Kidney (tissue), 13 donors: ENCODE measurements at regions not wholly inside any gene's neighbourhood (a gene's known extent, or its start where the extent isn't known, plus 50 kb on each side); places are given as distances from the start of the nearest gene placed in this dataset.
"Not testable (repeated sequence)": the region's sequence is repeated elsewhere in the genome, so short reads cannot be mapped to it uniquely, and the experiment has no call there.

Experiments used
- DNase-seq, 5 donors: peaks; one replicate each; pipeline ENCODE4 v3.0.0-alpha.2; 2013 to 2020
- FAIRE-seq: peaks from 2 replicates; lab custom pipeline; 2012; peaks lifted over from hg19 to GRCh38; lab: Jason Lieb, UNC
- H3K27ac ChIP-seq, 2 donors: one replicate each; pipeline ENCODE4 v1.7.0; 2013; ENCODE audit warnings: low read depth in 2 of 2, low read length in 2 of 2, inconsistent platforms in 1 of 2
- H3K27me3 ChIP-seq: one replicate; pipeline ENCODE4 v1.7.1; 2013; ENCODE audit warnings: low read length, inconsistent platforms; ENCODE audit not compliant: control insufficient read depth, insufficient read depth
- H3K36me3 ChIP-seq, 3 donors: one replicate each; pipeline versions ENCODE4 v1.7.0 to v1.7.1; 2013; ENCODE audit warnings: low read length in 3 of 3, control low read depth in 1 of 3, inconsistent platforms in 1 of 3; ENCODE audit not compliant: insufficient read depth in 3 of 3, control insufficient read depth in 2 of 3
- H3K4me1 ChIP-seq, 3 donors: one replicate each; pipeline versions ENCODE4 v1.7.0 to v1.7.1; 2013; ENCODE audit warnings: low read length in 3 of 3, inconsistent platforms in 1 of 3, low read depth in 1 of 3; ENCODE audit not compliant: control insufficient read depth in 2 of 3, insufficient read depth in 2 of 3
- H3K4me3 ChIP-seq, 3 donors: one replicate each; pipeline versions ENCODE4 v1.7.0 to v1.8.1; 2013; ENCODE audit warnings: low read length in 3 of 3, control low read depth in 1 of 3, inconsistent platforms in 1 of 3
- H3K9ac ChIP-seq, 3 donors: one replicate each; pipeline versions ENCODE4 v1.7.0 to v1.7.1; 2013; ENCODE audit warnings: low read length in 3 of 3, control low read depth in 1 of 3, inconsistent platforms in 1 of 3
- H3K9me3 ChIP-seq, 3 donors: one replicate each; pipeline versions ENCODE4 v1.7.0 to v1.7.1; 2013; ENCODE audit warnings: low read length in 3 of 3, control low read depth in 1 of 3, inconsistent platforms in 1 of 3; ENCODE audit not compliant: control insufficient read depth in 2 of 3, insufficient read depth in 1 of 3
- intact Hi-C: fragments of 100-400 bp; cut with DNase I; formaldehyde crosslinking; loops from one replicate; pipeline ENCODE4 v1.11.1; 2022
- TF ChIP-seq, protein P1 (sequence below): IDR thresholded peaks from 3 replicates; pipeline ENCODE4 v1.5.1; 2012; ENCODE audit warnings: mild to moderate bottlenecking, moderate library complexity, borderline replicate concordance; ENCODE audit not compliant: insufficient read depth; ENCODE audit errors: extremely low read depth
- donor health status: control.
- donor health status: control.
- donor health status: control.
- donor health status: control.
- donor health status: control.
- donor health status: DM: yes; HTN: yes; CAD: no.
- donor health status: Normal renal cell carcinoma (clear cell type).

DNA sequence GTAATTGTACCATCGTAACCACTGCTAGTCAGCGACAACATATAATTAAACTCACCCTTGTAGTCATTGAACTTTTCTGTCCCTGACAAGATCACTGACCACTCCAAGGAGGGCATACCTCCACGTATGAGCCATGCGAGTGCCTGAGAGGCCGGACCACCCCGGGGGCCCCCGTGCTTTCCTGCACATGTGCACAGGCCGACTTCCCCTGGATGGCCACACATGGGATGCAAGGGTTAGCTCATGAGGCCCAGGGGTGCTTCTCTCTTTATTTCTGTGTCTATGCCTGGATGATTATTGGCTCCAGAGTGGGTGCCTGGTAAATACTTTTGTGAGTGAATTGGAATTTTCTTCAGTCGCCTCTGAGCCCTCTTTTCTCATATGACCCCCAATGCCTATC is 82.8 kb upstream of the ZNF536 start:
- FAIRE-seq: no peak
- no peaks in the 10 kb centered on the region for H3K27me3 ChIP-seq
- H3K9ac ChIP-seq: no peak overlapping the region
- H3K36me3 ChIP-seq: no peaks in the 10 kb centered on the region
- H3K4me1 ChIP-seq: no peaks in the 10 kb centered on the region
- H3K9me3 ChIP-seq: no peaks in the 10 kb centered on the region
- no peak overlapping the region for H3K27ac ChIP-seq
- intact Hi-C loops: no loop called here
- TF ChIP-seq, protein P1, sequence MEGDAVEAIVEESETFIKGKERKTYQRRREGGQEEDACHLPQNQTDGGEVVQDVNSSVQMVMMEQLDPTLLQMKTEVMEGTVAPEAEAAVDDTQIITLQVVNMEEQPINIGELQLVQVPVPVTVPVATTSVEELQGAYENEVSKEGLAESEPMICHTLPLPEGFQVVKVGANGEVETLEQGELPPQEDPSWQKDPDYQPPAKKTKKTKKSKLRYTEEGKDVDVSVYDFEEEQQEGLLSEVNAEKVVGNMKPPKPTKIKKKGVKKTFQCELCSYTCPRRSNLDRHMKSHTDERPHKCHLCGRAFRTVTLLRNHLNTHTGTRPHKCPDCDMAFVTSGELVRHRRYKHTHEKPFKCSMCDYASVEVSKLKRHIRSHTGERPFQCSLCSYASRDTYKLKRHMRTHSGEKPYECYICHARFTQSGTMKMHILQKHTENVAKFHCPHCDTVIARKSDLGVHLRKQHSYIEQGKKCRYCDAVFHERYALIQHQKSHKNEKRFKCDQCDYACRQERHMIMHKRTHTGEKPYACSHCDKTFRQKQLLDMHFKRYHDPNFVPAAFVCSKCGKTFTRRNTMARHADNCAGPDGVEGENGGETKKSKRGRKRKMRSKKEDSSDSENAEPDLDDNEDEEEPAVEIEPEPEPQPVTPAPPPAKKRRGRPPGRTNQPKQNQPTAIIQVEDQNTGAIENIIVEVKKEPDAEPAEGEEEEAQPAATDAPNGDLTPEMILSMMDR: no peak
- no peak overlapping the region for H3K4me3 ChIP-seq
- no peak for DNase-seq

DNA sequence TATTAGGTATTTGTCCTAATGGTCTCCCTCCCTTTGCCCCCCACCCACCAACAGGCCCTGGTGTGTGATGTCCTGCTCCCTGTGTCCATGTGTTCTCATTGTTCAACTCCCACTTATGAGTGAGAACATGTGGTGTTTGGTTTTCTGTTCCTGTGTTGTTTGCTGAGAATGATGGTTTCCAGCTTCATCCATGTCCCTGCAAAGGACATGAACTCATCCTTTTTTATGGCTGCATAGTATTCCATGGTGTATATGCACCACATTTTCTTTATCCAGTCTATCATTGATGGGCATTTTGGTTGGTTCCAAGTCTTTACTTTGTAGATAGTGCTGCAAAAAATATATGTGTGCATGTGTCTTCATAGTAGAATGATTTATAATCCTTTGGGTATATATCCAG is 81.4 kb upstream of the ZNF536 start:
- H3K4me3 ChIP-seq, H3K27ac ChIP-seq, DNase-seq, H3K4me1 ChIP-seq, H3K36me3 ChIP-seq, intact Hi-C loops, H3K9me3 ChIP-seq, H3K9ac ChIP-seq, FAIRE-seq, H3K27me3 ChIP-seq: not testable (repeated sequence)

DNA sequence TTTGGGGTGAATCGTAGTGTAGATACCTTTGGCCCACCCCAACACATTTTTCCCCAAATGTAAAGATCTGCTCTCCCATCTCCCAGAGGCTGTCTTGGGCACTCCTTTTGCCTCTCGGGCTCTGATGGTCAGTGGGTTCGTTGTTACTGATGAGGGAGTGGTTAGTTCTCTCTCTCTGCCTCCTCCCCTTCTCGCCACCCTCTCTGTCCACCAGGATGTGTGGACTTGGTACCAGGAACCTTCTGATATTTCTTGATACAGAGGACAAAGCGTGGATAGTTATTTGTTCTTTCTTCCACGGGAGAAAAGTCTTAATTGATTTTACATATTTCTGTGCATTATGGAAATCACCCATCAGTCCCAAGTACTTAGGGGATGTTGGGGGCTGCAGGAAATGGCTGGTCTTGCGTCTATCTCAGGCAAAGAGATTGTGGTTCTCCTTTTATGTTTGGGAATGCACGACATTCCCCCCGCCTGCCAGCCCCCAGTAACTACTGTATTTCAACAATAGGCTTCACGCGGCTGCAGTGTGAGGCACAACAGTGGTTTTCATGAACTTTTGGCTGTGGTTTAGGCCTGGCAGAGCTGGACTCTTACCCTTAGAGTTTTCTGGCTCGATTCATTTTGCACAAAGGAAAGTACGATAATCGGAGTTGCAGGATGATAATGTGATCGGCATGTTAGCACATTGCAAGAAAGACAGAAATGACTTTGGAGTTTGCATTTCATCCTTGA is 79.0 kb upstream of the ZNF536 start:
- DNase-seq: no peak
- Histone ChIP-seq H3K27me3 (no peaks in the 10 kb centered on the region), H3K4me1 (no peaks in the 10 kb centered on the region), H3K9me3 (no peaks in the 10 kb centered on the region), H3K27ac (no peak overlapping the region), H3K9ac (no peak overlapping the region), H3K4me3 (no peak overlapping the region), H3K36me3 (no peaks in the 10 kb centered on the region)
- TF ChIP-seq, protein P1: no peak
- FAIRE-seq: no peak
- intact Hi-C loops: no loop called here

DNA sequence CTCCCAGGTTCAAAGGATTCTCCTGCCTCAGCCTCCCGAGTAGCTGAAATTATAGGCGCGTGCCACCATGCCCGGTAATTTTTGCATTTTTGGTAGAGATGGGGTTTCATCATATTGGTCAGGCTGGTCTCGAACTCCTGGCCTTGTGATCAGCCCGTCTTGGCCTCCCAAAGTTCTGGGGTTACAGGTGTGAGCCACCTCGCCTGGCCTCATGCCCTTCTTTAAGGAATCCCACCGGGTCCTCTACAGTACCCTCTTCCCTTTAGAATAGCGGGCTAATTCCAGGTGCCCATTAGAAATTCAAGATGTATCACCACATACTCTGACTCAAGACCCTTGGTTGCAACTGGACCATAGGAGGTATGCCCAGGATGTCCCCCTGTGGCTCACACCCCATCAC is 74.2 kb upstream of the ZNF536 start:
- Histone ChIP-seq H3K4me1 (no peaks in the 10 kb centered on the region), H3K36me3 (no peaks in the 10 kb centered on the region), H3K9ac (no peak overlapping the region), H3K27me3 (no peaks in the 10 kb centered on the region), H3K4me3 (no peak overlapping the region), H3K9me3 (no peaks in the 10 kb centered on the region), H3K27ac (no peak overlapping the region)
- FAIRE-seq (no peak), DNase-seq (no peak)
- TF ChIP-seq, protein P1: no peak
- intact Hi-C loops: no loop called here
